ENCODE measurements at regions not wholly inside any gene's neighbourhood (a gene's known extent, or its start where the extent isn't known, plus 50 kb on each side); places are given as distances from the start of the nearest gene placed in this dataset.

GRCh38 chr9:106722051-106722753, 140.8 kb upstream of the ZNF462 start:
- no peak for TF ChIP-seq NFRKB (IDR thresholded peaks at IDR 0.05)
- TF ChIP-seq BHLHE40 (IDR thresholded peaks at IDR 0.05; ENCODE audit: borderline replicate concordance), result no peak
- no peak for TF ChIP-seq ARNT (IDR thresholded peaks at IDR 0.05)
- TF ChIP-seq, protein P1, sequence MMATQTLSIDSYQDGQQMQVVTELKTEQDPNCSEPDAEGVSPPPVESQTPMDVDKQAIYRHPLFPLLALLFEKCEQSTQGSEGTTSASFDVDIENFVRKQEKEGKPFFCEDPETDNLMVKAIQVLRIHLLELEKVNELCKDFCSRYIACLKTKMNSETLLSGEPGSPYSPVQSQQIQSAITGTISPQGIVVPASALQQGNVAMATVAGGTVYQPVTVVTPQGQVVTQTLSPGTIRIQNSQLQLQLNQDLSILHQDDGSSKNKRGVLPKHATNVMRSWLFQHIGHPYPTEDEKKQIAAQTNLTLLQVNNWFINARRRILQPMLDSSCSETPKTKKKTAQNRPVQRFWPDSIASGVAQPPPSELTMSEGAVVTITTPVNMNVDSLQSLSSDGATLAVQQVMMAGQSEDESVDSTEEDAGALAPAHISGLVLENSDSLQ (IDR thresholded peaks at IDR 0.05), result no peak
- no peak for TF ChIP-seq ZNF384 (IDR thresholded peaks at IDR 0.05)
- no peak for TF ChIP-seq SP1 (IDR thresholded peaks at IDR 0.05)
- TF ChIP-seq SUZ12 (IDR thresholded peaks at IDR 0.05), result no peak
